HL-60/S4 treated with phorbol 12-myristate 13-acetate at 8.2 ng/mL for 4 days and 3 days (cell line): ENCODE measurements at regions not wholly inside any gene's neighbourhood (a gene's known extent, or its start where the extent isn't known, plus 50 kb on each side); places are given as distances from the start of the nearest gene placed in this dataset.
"Not testable (repeated sequence)": the region's sequence is repeated elsewhere in the genome, so short reads cannot be mapped to it uniquely, and the experiment has no call there.

Experiments
- in situ Hi-C: fragments of 300-500 bp; cut with MboI; formaldehyde crosslinking; loops from 2 replicates; pipeline ENCODE4 v1.15.0; 2022; ENCODE audit warnings: low sequenced_read_pairs

DNA sequence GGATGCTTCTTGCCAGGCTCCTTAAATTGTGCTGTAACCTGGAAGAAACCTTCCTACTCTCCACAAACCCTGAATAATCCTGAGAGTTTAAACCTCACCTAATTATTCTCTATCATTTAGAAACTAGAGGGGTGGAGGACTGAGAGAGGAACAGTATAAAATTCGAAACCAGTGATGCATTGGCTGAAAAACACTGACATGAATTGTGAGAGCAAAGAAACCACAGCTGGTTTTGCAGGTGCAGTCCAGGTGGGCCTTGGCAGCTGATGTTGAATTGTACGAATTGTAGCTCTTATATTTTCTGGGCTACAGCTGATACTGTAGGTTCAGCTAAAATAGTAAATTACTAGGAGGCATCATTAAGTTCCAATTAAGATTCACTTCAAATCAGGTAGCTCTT, 227.0 kb upstream of the SLITRK5 start:
- in situ Hi-C loops, result no loop called here

DNA sequence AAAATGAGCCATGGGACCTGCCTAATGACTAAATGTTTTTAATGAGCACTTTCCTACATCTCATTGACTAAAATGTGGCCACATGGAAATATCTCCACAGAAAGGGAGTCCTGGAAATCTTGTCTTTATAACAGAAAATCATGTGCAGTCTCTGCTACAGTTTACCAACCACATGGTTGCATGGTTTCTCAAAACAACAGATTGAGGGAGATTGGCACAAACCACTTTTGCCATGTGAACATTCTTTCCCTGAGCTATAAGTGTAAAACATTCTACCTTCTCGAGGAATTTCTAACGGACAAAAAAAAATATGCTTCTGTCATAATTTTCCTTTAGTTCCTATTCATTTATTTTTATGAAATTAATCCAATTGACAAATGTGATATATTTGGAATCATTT, 218.9 kb upstream of the SLITRK5 start:
- in situ Hi-C loops, result no loop called here

GRCh38 chr13:87453244-87453643, 217.9 kb upstream of the SLITRK5 start:
- in situ Hi-C loops, result no loop called here

- in situ Hi-C loops, result no loop called here
Measured at GRCh38 chr13:87459419-87459818, 211.8 kb upstream of the SLITRK5 start.

DNA sequence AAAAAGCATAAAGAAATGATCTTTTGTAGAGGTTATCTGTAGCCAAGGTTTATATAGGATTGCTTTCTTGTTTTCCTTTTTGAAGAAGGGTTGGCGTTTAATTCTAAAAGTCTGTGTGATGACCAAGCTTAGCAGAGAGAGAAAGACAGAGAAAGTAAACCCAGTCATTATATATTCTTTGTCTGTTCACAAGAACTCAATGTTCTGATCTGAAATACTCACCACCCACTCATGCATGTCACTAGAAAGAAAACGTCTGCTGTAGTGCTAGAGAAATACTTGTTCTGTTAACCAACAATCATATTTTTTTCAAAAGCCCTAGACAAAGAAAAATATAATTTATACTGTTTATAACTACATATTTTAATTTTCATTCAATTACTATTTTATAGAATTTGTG, 173.7 kb upstream of the SLITRK5 start:
- in situ Hi-C loops, result no loop called here

- in situ Hi-C loops, result no loop called here
Measured at GRCh38 chr13:87498681-87499080, 172.5 kb upstream of the SLITRK5 start.

- in situ Hi-C loops, result no loop called here
Measured at GRCh38 chr13:87524775-87525174, 146.4 kb upstream of the SLITRK5 start.

DNA sequence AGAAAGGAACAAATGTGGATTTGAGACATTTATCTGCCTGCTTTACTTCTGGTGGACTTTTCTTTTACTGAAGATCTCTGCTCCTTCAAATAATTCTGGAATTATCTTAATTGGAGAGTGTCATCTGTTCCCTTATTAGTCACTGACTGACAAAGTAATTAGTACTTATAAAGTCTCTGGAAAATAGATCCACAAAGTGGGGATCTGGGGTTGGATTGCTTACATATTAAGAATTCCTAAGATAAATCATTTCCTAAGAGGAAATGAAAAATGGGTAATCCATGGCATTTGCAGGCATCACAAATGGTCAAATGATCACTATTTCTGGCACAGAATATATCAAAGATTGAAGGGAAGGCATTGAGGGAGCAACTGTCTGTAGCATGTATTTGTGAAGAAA, 137.4 kb upstream of the SLITRK5 start:
- in situ Hi-C loops, result no loop called here

DNA sequence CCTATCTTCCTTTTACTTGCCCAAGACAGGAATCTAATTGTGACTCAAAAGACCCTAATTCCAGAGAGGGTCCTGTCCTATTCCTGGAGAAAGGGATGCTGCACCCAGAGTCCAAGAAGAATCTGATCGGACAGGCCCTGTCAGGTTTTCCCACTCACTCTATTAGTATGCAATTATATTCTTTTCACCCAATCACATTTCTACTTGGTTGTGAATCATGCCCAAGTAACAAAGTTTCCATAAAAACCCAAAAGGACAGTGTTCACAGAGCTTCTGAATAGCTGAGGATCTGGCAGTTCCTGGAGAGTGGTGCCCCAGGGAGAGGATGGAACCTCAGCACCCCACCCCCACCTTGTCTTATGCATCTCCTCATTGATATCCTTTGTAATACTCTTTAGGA, 135.3 kb upstream of the SLITRK5 start:
- in situ Hi-C loops, result no loop called here

DNA sequence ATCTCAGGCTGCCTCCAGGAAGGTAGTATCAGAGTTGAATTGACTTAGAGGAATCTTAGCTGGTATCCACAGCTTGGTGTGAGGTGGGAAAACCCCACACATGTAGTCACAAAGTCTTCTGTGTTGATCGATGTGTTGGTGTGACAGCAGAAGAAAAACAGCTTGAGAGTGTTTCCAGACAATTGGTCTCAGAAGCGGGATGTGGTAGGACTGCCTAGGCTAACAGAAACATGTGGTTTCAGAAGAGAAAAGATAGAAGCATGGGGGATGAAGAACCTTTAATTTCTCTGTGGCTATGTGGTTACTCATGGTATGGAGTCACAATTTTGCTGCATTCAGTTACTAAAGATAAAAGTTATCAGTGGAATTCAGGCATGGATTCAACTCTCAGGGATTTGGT, 134.7 kb upstream of the SLITRK5 start:
- in situ Hi-C loops, result no loop called here

DNA sequence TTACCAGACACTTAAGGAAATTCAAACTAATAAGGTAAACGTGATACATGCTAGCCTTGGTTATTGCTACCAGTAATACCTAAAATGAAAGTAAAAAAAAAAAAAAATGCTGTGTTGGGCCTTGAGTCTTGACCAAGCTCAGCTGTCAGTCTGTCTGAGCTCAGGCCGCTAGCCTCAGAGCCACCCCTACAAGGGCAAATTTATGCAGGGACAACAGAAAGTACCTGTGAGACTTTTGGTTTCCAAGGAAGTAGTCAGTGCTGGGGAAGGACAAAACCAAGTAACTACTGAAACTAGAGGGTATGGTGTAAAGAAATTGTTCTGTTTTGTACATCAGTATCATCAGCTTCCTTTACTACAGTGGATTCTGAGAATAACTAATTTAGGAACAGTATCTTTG, 134.3 kb upstream of the SLITRK5 start:
- in situ Hi-C loops, result no loop called here

- in situ Hi-C loops, result no loop called here
Measured at GRCh38 chr13:87537951-87538350, 133.2 kb upstream of the SLITRK5 start.

- in situ Hi-C loops, result no loop called here
Measured at GRCh38 chr13:87538366-87539052, 132.7 kb upstream of the SLITRK5 start.

DNA sequence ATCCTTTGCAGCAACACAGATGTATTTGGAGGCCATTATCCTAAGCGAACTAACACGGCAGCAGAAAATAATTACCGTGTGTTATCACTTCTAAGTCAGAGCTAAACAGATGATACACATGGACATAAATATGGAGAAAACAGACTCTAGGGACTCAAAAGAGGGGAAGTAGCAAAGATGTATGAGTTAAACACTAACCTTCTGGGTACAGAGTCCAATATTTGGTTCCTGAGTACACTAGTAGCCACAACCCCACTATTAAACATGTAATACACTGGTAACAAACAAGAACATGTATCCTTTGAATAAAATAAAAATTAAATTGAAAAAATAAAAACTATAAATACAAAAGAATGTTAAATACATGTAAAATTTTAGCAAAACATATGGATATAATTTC, 118.0 kb upstream of the SLITRK5 start:
- in situ Hi-C loops, result no loop called here

- in situ Hi-C loops, result no loop called here
Measured at GRCh38 chr13:87554045-87554444, 117.1 kb upstream of the SLITRK5 start.

DNA sequence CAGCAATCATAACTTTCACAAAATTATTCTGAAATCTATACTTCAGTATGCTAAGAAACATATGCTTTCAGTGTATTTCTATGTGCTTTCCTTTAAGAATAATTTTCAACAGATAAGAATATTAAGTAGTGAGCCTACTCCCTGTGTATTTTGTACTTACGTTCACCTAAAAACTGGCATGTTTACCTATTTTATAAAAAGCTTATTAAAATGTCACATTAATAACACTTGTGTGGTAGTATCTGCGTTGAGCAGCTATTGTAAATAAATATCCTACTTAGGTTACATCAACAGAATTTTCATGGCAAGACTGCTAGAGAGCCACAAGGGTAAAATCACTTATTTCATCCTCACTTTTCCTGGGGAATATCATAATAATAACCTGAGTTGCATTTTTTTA, 113.4 kb upstream of the SLITRK5 start:
- in situ Hi-C loops, result no loop called here

GRCh38 chr13:87561580-87561979, 109.6 kb upstream of the SLITRK5 start:
- in situ Hi-C loops, result not testable (repeated sequence)

DNA sequence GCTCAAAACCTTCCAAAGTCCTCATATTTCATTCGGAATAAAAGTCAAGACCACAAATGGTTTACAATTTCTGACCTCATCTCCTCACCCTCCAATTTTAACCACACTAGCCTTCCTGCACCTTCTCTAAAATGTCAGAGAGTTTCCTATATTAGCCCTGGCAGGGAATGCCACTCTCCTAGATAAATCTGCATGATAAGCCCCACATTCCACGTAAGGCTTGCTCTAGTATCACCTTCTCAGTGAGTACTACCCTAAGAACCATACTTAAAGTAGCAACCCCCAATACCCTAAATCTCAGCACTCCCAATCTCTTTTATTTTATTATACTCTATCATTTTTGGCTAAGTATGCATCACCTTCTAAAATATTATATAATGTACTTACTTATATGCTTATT, 100.5 kb upstream of the SLITRK5 start:
- in situ Hi-C loops, result no loop called here

GRCh38 chr13:87582399-87582798, 88.8 kb upstream of the SLITRK5 start:
- in situ Hi-C loops, result no loop called here

- in situ Hi-C loops, result no loop called here
Measured at GRCh38 chr13:87590518-87590917, 80.7 kb upstream of the SLITRK5 start.

DNA sequence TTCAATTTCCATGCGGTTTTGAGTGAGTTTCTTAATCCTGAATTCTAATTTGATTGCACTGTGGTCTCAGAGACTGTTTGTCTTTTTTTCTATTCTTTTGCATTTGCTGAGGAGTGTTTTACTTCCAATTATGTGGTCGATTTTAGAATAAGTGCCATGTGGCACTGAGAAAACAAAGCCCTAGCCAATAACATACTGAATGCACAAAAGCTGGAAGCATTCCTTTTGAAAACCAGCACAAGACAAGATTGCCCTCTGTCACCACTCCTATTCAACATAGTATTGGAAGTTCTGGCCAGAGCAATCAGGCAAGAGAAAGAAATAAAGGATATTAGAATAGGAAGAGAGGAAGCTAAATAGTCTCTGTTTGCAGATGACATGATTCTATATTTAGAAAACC, 66.7 kb upstream of the SLITRK5 start:
- in situ Hi-C loops, result not testable (repeated sequence)

DNA sequence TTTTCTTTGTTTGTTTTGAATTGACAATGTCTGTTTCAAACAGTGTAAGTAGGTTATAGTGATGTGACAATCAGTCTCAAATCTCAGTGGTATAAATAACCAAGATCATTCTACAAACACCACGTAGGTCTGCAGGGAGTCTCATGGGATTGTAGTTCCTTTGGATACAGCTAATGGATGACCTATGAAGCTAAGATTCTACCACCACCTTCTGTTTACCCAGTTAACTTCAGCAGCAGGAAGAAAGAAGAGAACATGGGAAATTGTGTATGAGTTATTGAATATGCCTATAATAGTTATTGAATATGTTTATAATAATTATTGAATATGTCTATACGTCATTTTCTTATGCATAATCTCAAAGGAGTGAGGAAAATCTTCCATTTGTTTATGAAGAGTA, 63.9 kb upstream of the SLITRK5 start:
- in situ Hi-C loops, result no loop called here

GRCh38 chr13:87614276-87614675, 56.9 kb upstream of the SLITRK5 start:
- in situ Hi-C loops, result no loop called here
